ENCODE measurements at regions not wholly inside any gene's neighbourhood (a gene's known extent, or its start where the extent isn't known, plus 50 kb on each side); places are given as distances from the start of the nearest gene placed in this dataset.

DNA sequence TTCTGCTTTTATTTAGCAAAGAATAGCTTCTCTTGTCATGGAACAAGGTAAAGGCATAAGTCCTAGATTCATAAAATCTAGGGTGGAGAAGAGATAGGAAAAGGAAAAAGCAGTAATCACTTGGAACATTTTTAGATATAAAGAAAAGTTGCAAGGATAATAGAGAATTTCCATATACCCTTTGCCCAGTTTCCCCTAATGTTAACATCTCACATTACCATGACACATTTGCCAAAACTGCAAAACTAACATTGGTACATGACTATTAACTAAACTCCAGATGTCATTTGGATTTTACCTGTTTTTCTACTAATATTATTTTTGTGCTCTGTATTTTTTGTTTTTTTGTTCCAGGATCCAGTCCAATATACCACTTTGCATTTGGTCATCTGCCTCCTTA is 265.1 kb downstream of the ETAA1 start:
- DNase-seq, result no peak

- DNase-seq, result no peak
Measured at GRCh38 chr2:67663776-67664175, 266.6 kb downstream of the ETAA1 start.

DNA sequence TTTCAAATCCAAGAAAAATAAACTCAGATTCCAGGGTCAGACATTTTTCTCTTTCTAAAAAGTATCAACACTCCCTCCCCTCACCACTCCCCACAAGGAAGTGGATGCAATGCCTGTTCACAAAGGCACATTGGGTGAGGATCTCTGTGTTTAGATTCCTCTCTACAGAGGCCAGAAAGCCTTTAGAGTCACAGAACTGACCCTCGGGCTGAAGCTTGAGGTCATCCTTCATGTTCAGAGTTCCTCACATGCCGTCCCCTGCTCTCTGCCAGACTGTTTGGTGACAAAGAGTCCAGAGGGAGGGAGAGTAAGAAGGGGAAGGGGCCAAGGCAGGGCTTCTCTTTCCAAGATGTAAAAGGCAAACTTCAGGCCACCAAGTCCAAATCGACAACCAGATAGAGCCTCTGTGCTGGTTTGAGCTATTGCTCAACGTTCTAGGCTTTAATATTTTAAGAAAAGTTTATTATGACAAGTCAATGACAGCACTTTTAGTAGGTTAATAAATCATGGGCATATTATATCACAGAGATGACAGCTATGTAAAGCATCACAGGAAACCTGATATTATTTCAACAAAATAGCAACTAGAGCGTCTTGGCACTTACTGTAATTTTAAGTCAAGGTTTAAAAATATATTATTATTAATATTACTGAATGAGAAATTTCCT is 269.4 kb downstream of the ETAA1 start:
- no peak for DNase-seq

GRCh38 chr2:67667054-67667908 is 270.1 kb downstream of the ETAA1 start:
- DNase-seq, result no peak

GRCh38 chr2:67668538-67668937 is 271.4 kb downstream of the ETAA1 start:
- no peak for DNase-seq

GRCh38 chr2:67669168-67669567 is 272.0 kb downstream of the ETAA1 start:
- DNase-seq, result no peak

DNA sequence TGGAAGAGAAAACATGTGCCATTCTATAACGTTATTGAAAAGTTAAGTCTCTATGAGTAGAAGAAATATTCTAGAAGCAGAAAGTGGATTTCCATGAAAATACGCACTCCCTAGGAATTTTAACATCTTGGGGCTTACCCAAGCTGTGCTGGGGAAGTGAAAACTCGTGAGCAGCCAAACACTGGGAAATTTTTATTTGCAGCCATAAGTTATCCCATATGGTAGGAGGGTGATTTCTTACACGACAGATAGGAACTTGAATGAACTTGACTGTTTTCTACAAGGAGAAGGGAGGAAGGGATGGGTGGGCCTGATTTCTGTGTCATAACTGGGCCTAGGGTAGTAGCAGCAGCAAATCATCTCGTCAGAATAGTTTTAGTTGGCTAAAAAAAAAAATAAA is 272.6 kb downstream of the ETAA1 start:
- DNase-seq, result no peak

- no peak for DNase-seq
Measured at GRCh38 chr2:67670747-67671183, 273.6 kb downstream of the ETAA1 start.

GRCh38 chr2:67671464-67672450 is 274.6 kb downstream of the ETAA1 start:
- no peak for DNase-seq

- DNase-seq, result no peak
Measured at GRCh38 chr2:67674668-67675067, 277.5 kb downstream of the ETAA1 start.

- DNase-seq, result no peak
Measured at GRCh38 chr2:67684991-67685390, 287.9 kb downstream of the ETAA1 start.

DNA sequence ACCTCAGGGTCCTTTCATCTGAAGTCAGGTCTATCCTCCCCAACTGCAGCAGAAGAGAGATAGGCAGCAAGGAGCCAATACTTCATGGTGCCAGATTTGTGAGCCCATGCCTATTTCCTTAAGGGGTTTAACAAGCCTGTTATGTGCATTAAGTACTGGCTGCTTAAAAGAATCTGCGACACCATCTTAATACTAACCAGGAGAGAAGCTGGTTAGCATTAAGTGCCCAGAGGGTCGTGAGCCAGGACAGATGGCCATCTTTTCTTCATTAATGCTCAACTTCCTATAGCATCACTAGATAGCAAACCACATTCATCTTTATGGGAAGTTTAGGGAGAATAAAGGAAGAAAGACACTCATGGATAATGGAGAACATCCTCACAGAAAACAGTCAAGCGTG is 289.1 kb downstream of the ETAA1 start:
- no peak for DNase-seq

- no peak for DNase-seq
Measured at GRCh38 chr2:67689186-67689585, 292.1 kb downstream of the ETAA1 start.

GRCh38 chr2:67689651-67690050 is 292.5 kb downstream of the ETAA1 start:
- DNase-seq, result no peak

GRCh38 chr2:67694445-67694844 is 297.3 kb downstream of the ETAA1 start:
- no peak for DNase-seq

- DNase-seq, result no peak
Measured at GRCh38 chr2:67701011-67701410, 303.9 kb downstream of the ETAA1 start.

DNA sequence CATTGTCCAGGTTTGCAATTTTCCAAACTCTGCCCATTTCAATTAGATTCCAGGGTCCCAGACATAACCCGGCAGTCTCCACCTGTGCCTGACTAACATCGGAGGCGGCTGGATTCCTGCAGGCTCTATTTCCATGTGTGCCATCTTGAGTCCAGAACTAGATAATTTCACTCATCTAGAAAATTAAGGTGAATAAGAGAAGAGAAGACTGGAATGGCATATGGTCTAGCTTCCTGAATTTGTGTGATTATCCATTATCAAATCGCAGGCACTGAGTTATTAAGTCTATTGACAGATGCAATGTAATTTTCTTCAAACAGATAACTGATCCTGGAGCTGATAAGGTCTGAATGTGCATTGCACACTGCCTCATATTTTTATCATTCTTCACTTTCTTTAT is 305.2 kb downstream of the ETAA1 start:
- no peak for DNase-seq

DNA sequence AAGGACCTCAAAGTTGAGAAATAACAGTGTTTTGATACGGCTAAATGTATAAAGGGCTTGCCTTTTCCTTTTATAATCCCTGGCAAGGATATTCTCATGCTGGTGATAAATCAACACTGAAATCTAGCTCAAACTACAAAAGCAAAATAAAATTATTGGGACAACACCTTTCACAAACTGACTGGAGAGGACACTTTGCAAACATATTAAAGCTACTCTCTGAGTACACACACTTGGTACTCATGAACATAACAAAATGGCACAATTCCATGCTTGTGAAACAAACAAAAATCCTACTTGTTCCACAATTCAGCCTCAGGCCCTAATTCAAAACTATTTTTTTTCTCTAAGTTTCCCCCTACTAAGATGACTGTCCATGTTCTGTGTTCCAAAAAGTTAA is 305.8 kb downstream of the ETAA1 start:
- DNase-seq, result no peak

DNA sequence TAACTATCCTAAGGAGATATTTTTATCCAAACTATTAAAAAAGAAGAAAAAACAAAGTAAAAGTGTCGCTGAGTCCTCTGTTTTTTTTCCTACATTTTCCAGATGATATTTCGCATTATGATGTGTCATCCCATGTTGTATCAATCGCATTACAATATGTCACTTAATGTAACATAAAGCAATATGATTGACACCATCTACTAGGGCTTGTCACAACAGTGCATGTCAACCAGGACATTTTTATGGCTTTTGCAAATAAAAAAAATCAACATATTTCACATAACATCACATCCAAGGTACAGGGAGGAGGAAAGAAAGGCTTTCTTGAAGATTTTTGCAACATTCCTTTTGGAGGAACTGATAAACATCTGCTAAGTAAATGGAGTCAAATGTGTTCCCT is 308.9 kb downstream of the ETAA1 start:
- DNase-seq, result no peak

GRCh38 chr2:67707896-67708295 is 310.8 kb downstream of the ETAA1 start:
- DNase-seq, result no peak

DNA sequence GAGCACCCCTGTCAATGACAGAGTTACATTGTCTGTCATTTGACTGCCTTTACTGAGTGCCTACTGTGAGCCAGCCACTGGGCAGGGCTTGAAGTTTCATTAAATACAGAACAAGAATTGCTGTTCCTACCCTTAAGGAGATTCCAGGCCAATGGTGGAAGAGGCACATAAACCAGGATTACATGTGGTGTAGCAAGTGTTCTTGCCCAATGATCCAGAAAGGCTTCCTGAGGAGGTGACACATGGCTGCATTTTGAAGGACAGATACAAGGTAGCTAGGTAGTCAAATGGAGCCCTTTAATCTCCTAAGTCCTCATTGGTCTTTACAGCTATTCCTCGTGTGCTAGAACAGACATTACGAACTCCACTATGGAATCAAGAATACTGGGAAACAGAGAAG is 312.7 kb downstream of the ETAA1 start:
- no peak for DNase-seq

GRCh38 chr2:67712484-67712883 is 315.4 kb downstream of the ETAA1 start:
- no peak for DNase-seq

DNA sequence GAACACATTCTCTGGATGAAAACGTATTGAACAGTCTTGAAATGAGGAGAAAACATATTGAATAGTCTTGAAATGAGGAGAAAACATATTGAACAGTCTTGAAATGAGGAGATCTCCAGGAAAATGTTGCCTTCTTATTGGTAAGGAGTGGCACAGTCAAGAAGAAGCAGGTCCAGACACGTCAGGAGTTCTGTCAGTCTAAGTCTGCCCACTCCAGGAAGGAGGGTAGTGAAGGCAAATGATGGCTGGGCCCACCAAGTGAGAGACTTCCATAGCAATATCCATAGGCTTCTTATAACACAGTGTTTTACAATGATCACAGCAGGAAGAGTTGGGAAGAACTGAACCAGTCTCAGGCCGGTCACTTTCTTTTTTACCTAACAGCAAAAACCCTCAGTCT is 316.2 kb downstream of the ETAA1 start:
- DNase-seq, result no peak
